Natural killer cell (primary cell): ENCODE measurements at regions not wholly inside any gene's neighbourhood (a gene's known extent, or its start where the extent isn't known, plus 50 kb on each side); places are given as distances from the start of the nearest gene placed in this dataset.

Experiments
- ATAC-seq, 3 donors: fragments of 150-1000 bp in 2 of 3; fragments of 200-7000 bp in 1 of 3; cut with Tn5 transposase; 1 replicate in 1 of 3; 2 replicates in 2 of 3; pipeline ENCODE4 v1.10.0; 2021; ENCODE audit warnings: mild to moderate bottlenecking in 2 of 3, moderate library complexity in 2 of 3
- DNase-seq, 2 donors: peaks; one replicate each; pipeline versions ENCODE4 v3.0.0 to v3.0.0-alpha.2; 2013 to 2021; ENCODE audit warnings: mixed read lengths in 1 of 2
- H3K27ac ChIP-seq: one replicate; pipeline ENCODE4 v1.5.1; 2013; ENCODE audit warnings: mild to moderate bottlenecking, low read length
- H3K27me3 ChIP-seq: one replicate; pipeline ENCODE4 v1.6.1; 2013; ENCODE audit warnings: low read length; ENCODE audit not compliant: control insufficient read depth, insufficient read depth
- H3K36me3 ChIP-seq: one replicate; pipeline ENCODE4 v1.6.1; 2013; ENCODE audit warnings: low read length; ENCODE audit not compliant: control insufficient read depth, insufficient read depth
- H3K4me1 ChIP-seq: one replicate; pipeline ENCODE4 v1.6.1; 2013; ENCODE audit warnings: low read length; ENCODE audit not compliant: control insufficient read depth, insufficient read depth
- H3K4me3 ChIP-seq: one replicate; pipeline ENCODE4 v1.5.1; 2013; ENCODE audit warnings: low read length
- H3K9me3 ChIP-seq: one replicate; pipeline ENCODE4 v1.6.1; 2013; ENCODE audit warnings: low read length; ENCODE audit not compliant: control insufficient read depth, insufficient read depth
- H3K27ac Mint-ChIP-seq, 2 donors: one replicate each; pipeline ENCODE4 v1.8.0; 2022; ENCODE audit warnings: mild to moderate bottlenecking in 2 of 2, mixed read lengths in 2 of 2, moderate library complexity in 1 of 2
- H3K27me3 Mint-ChIP-seq, 2 donors: one replicate each; pipeline ENCODE4 v1.8.0; 2022; ENCODE audit warnings: low read depth in 2 of 2, mixed read lengths in 2 of 2
- H3K36me3 Mint-ChIP-seq: one replicate; pipeline ENCODE4 v1.8.0; 2022; ENCODE audit warnings: mixed read lengths
- H3K4me1 Mint-ChIP-seq, 2 donors: one replicate each; pipeline ENCODE4 v1.8.0; 2022; ENCODE audit warnings: mixed read lengths in 2 of 2
- H3K4me3 Mint-ChIP-seq: one replicate; pipeline ENCODE4 v1.8.0; 2022; ENCODE audit warnings: mild to moderate bottlenecking, moderate library complexity, mixed read lengths
- H3K9me3 Mint-ChIP-seq, 2 donors: one replicate each; pipeline ENCODE4 v1.8.0; 2022; ENCODE audit warnings: mixed read lengths in 2 of 2
- CTCF ChIP-seq: fragments of 200-600 bp; IDR thresholded peaks from one replicate; pipeline ENCODE4 v1.8.0; 2022; ENCODE audit warnings: antibody characterized with exemption
- WGBS: methylation state at CpG from one replicate; pipeline ENCODE4 v1.1.7; 2013; ENCODE audit warnings: missing lambda C conversion rate; ENCODE audit not compliant: insufficient coverage; 5-methylcytosine and 5-hydroxymethylcytosine counted together
- intact Hi-C: fragments of 100-400 bp; cut with micrococcal nuclease; formaldehyde crosslinking; loops from one replicate; pipeline ENCODE4 v1.14.2; 2022

DNA sequence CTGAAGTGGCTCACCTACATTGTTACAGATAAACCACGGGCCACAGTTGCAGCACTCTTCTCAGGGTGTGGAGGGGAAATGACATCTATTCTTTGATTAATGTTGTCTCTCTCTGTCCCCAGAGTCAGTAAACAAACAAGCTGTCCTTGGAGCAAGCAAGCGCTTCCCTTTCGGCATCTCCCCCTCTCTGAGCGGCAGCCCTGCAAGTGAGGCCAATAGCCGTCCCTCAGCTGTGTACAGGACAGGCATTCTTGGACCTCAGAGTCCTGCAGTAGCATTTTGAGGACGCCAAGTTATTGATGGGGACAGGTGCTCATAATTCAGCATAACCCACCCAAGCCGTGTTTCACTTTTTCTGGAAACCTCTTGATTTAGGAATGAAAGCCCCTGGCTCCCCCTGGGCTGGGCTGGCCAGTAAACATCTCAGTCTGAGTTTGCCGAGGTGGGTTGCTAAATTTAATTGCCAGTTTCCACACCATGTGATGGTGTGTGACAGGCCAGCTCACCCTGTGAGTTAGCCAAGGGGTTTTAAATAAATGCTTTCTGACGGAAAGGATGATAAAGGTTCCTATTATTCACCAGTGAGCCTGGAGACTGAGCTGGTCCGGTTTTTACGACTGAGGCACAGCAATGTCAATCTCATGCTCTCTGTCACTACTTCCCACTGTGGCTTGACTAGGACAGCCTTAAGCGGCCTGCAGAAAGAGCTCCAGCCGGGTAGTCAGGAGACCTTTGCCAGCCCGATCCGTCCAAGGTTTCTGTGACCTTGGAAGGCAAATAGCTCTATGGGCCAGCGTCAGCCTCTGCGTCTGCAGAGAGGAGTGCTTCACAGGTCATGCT, 214.8 kb upstream of the RREB1 start:
- DNase-seq (no peak), ATAC-seq (no peak)
- TF ChIP-seq CTCF = no peak

DNA sequence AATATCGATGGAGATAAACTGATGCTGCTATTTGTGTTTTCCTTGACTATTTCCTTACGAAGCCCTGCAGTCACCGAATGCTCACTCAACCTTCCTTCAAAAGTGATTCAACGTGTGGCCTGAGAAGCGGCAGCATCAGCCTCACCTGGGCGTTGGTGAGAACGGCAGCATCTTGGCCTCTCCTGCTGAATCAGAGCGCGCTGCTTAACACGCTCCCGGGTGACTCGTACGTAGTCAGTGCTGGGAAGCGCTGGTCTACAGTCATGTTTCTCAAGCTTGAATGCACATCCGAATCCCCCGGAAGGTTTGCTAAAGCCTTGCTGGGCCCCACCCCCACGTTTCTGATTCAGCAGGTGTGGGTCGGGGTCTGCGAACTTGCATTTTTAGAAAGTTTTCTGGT, 214.1 kb upstream of the RREB1 start:
- H3K9me3 ChIP-seq = no peaks in the 10 kb centered on the region
- ATAC-seq = no peak
- no peak overlapping the region for H3K27ac ChIP-seq
- intact Hi-C loops = no loop called here
- H3K9me3 Mint-ChIP-seq = no peaks in the 10 kb centered on the region
- peaks cover 0 to 5% of the 10 kb centered on the region in 2 donors for H3K4me1 Mint-ChIP-seq
- H3K36me3 ChIP-seq = no peaks in the 10 kb centered on the region
- no peak overlapping the region for H3K27ac Mint-ChIP-seq
- 76% methylated on average over 19 of the region's 19 CpGs for WGBS
- no peaks in the 10 kb centered on the region for H3K27me3 Mint-ChIP-seq
- no peak overlapping the region for H3K4me3 ChIP-seq
- H3K4me1 ChIP-seq = peaks cover 2% of the 10 kb centered on the region
- H3K27me3 ChIP-seq = no peaks in the 10 kb centered on the region
- no peak overlapping the region for H3K4me3 Mint-ChIP-seq
- TF ChIP-seq CTCF = no peak
- DNase-seq = no peak
- H3K36me3 Mint-ChIP-seq = no peaks in the 10 kb centered on the region

More for the DNA sequence above, 214.8 kb upstream of the RREB1 start:
- Histone ChIP-seq H3K27ac (no peak overlapping the region), H3K4me1 (peaks cover 2% of the 10 kb centered on the region), H3K27me3 (no peaks in the 10 kb centered on the region), H3K9me3 (no peaks in the 10 kb centered on the region), H3K36me3 (no peaks in the 10 kb centered on the region), H3K4me3 (no peak overlapping the region)
- H3K9me3 Mint-ChIP-seq = no peaks in the 10 kb centered on the region
- no peaks in the 10 kb centered on the region for H3K27me3 Mint-ChIP-seq
- no peaks in the 10 kb centered on the region for H3K36me3 Mint-ChIP-seq
- H3K4me3 Mint-ChIP-seq = no peak overlapping the region
- H3K4me1 Mint-ChIP-seq = peaks cover 0 to 5% of the 10 kb centered on the region in 2 donors
- intact Hi-C loops = no loop called here
- H3K27ac Mint-ChIP-seq = no peak overlapping the region
- WGBS = 77% methylated on average over 17 of the region's 17 CpGs

DNA sequence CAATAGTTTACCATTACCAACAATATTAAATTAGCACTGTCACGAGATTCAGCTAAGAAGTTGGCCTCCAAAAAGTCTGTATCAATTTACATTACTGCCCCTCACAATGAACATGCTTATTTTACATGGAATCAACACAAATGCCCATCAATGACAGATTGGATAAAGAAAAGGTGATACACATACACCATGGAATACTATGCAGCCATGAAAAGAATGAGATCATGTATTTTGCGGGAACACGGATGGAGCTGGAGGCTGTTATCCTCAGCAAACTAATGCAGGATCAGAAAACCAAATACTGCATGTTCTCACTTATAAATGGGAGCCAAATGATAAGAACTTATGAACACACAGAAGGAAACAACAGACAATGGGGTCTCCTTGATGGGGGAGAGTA, 211.8 kb upstream of the RREB1 start:
- no peaks in the 10 kb centered on the region for H3K9me3 Mint-ChIP-seq
- H3K4me1 Mint-ChIP-seq = peaks cover 0 to 5% of the 10 kb centered on the region in 2 donors
- DNase-seq (no peak), ATAC-seq (no peak)
- H3K27me3 Mint-ChIP-seq = no peaks in the 10 kb centered on the region
- no peaks in the 10 kb centered on the region for H3K27me3 ChIP-seq
- intact Hi-C loops = no loop called here
- H3K4me3 ChIP-seq = no peak overlapping the region
- no peaks in the 10 kb centered on the region for H3K36me3 ChIP-seq
- no peak overlapping the region for H3K4me3 Mint-ChIP-seq
- H3K4me1 ChIP-seq = no peaks in the 10 kb centered on the region
- no peak overlapping the region for H3K27ac Mint-ChIP-seq
- 92% methylated on average over 3 of the region's 3 CpGs for WGBS
- no peaks in the 10 kb centered on the region for H3K9me3 ChIP-seq
- no peak for TF ChIP-seq CTCF
- no peaks in the 10 kb centered on the region for H3K36me3 Mint-ChIP-seq
- H3K27ac ChIP-seq = no peak overlapping the region

- H3K4me3 Mint-ChIP-seq = no peak overlapping the region
Measured at GRCh38 chr6:6897140-6897539, 210.6 kb upstream of the RREB1 start.

More at GRCh38 chr6:6897140-6897539, 210.6 kb upstream of the RREB1 start:
- Histone ChIP-seq H3K9me3 (no peaks in the 10 kb centered on the region), H3K27me3 (no peaks in the 10 kb centered on the region), H3K27ac (no peak overlapping the region), H3K4me1 (no peaks in the 10 kb centered on the region), H3K4me3 (no peak overlapping the region), H3K36me3 (no peaks in the 10 kb centered on the region)
- DNase-seq (no peak), ATAC-seq (no peak)
- Mint-ChIP-seq H3K36me3 (no peaks in the 10 kb centered on the region), H3K27ac (no peak overlapping the region), H3K4me1 (no peaks in the 10 kb centered on the region), H3K27me3 (no peaks in the 10 kb centered on the region), H3K9me3 (no peaks in the 10 kb centered on the region)
- TF ChIP-seq CTCF = no peak
- WGBS = 90% methylated on average over 3 of the region's 3 CpGs
- intact Hi-C loops = no loop called here
